GM12873 (cell line): ENCODE measurements at regions not wholly inside any gene's neighbourhood (a gene's known extent, or its start where the extent isn't known, plus 50 kb on each side); places are given as distances from the start of the nearest gene placed in this dataset.

Experiments used
- CTCF ChIP-seq: IDR thresholded peaks from 2 replicates; pipeline ENCODE4 v1.5.1; 2012; ENCODE audit warnings: low read depth, mild to moderate bottlenecking, moderate library complexity, low read length, control low read depth; ENCODE audit not compliant: insufficient read depth; ENCODE audit errors: missing control alignments

DNA sequence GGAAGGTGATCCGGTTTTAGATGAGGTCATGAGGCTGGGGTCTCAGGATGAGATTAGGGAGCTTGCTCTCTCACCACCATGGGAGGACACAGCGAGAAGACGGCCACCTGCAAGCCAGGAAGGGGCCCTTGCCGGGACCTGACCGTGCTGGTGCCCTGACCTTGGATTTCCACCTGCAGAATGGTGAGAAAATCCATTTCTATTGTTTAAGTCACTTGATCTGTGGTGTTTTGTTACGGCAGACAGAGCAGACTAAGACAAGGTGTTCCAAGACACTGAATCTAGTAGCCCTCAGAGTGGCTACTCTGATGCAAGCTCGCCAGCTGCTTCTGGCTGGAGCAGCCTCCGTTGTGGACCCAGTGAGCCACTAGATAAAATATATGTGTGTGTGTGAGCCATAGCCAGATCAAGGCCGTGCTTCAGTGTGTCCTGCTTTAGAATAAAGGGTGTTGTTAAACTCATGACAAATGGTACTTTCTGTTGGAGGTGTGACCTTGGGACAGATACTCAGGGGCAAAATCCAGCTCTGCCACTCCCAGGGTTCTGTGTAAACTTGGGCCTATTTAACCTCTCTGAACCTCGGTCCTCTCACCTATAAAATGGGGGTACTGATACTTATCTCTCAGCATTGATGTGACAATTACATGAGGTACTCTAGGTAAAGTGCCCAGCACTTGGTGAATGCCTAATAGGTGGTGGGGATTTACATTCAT lies 67.9 kb upstream of the STX18 start:
- no peak for TF ChIP-seq CTCF

GRCh38 chr4:4608214-4608537 lies 66.3 kb upstream of the STX18 start:
- TF ChIP-seq CTCF = no peak

GRCh38 chr4:4607336-4608213 lies 65.7 kb upstream of the STX18 start:
- no peak for TF ChIP-seq CTCF

- TF ChIP-seq CTCF = no peak
These were observed 64.5 kb upstream of the STX18 start for GRCh38 chr4:4606321-4606720.

GRCh38 chr4:4605849-4606248 lies 64.0 kb upstream of the STX18 start:
- TF ChIP-seq CTCF = no peak

DNA sequence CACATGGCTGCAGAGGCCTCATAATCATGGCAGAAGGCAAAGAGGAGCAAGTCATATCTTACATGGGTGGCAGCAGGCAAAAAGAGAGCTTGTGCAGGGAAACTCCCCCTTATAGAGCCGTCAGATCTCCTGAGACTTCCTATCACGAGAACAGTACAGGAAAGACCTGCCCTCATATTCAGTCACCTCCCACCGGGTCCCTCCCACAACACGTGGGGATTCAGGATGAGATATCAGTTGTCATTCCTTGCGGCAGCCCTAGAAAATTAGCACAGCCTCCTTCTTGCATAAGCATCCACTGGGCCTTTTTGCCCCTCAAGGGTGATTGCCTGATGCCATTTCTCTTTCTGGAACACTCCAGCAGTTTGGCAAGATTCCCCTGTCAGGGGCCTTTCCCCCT lies 61.7 kb upstream of the STX18 start:
- TF ChIP-seq CTCF = no peak

GRCh38 chr4:4603067-4603466 lies 61.2 kb upstream of the STX18 start:
- TF ChIP-seq CTCF = no peak
